ENCODE measurements at regions not wholly inside any gene's neighbourhood (a gene's known extent, or its start where the extent isn't known, plus 50 kb on each side); places are given as distances from the start of the nearest gene placed in this dataset.

GRCh38 chr2:139790807-139791752 is 1010.9 kb upstream of the NXPH2 start:
- TF ChIP-seq CTCF (IDR thresholded peaks at IDR 0.05; ENCODE audit: low read length) (peak; percentile 50; the same call in 1 of the 2 replicates), EZH2 (IDR thresholded peaks at IDR 0.05; ENCODE audit: borderline replicate concordance, low read length) (no peak)

Measured in OCI-LY1 (cell line).